GM18868 (cell line): ENCODE measurements at regions not wholly inside any gene's neighbourhood (a gene's known extent, or its start where the extent isn't known, plus 50 kb on each side); places are given as distances from the start of the nearest gene placed in this dataset.

Experiments
- ATAC-seq: cut with Tn5 transposase; IDR thresholded peaks from one replicate; pipeline ENCODE4 v1.9.1; 2021; ENCODE audit warnings: mild to moderate bottlenecking, moderate library complexity; ENCODE audit not compliant: unreplicated experiment

DNA sequence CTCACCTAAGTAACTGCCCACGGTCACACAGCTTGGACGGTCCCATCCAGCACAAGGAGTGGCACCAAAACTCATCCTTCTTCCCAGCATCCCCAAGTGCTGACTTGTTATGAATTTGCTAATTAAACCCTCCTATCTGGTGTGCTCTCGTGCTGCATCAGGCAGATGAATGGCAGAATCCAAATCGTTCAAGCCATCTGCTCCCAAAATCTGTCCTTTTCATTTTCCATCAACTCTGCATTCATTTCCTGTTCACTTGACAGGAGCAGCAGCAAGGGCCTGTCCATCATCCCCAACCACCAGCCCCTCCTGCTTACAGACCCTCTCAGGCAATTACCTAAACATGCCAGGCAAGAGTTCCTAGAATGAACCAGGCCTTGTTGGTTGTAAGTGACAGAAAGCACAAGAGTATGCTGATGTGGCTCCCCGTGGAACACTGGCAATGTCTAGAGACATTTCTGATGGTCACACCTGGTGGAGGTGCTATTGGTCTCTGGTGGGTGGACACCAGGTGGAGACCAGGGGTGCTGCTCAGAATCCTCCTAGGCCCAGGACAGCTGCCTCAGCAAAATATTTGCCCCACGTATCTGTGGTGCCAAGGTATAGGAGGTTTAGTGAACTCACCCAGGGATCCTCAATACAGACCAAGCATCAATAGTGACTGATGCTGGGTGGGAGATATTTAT lies 832.5 kb downstream of the TBC1D22A start:
- no peak for ATAC-seq

DNA sequence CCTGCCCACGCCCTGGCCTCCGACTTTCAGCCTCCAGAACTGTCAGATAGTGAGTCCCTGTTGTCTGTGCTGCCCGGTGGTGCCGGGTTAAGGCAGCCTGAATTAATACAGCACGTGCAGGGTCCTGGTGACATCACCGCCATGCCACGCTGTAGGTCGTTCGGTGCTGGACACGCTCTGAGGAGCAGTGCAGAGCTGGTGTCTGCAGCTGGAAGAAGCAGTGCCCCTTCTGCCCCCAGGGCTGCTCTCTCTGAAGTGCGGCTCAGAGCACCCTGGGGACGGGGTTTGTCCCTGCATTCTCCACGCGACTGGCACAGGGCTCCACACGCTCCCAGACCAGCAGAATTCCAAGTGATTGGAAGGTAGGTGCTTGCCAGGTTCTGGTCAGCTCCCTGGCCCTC lies 831.5 kb downstream of the TBC1D22A start:
- ATAC-seq: no peak

- ATAC-seq: no peak
Observed at GRCh38 chr22:47593291-47593690, 830.8 kb downstream of the TBC1D22A start.

DNA sequence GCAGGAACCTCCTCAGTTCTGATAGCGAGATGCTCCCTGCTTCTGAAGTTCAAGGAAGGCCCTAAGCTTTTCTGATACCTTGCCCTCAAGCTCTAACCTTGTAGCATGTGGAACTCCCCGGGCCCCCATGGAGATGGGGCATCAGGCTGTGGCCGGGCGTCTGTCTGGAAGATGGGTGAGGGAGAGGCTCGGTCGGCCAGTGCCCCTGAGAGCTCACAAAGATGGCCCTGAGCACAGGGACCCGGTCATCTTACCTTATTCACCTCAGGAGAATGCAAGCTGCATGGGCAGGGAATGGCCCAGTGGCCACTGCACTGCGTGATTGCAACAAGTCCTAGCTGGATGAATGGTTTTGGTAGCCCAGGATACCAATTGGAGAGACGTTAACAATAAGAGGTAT lies 830.3 kb downstream of the TBC1D22A start:
- no peak for ATAC-seq

GRCh38 chr22:47591709-47592108 lies 829.3 kb downstream of the TBC1D22A start:
- ATAC-seq: no peak

GRCh38 chr22:47591016-47591415 lies 828.6 kb downstream of the TBC1D22A start:
- ATAC-seq: no peak

- ATAC-seq: no peak
Observed at GRCh38 chr22:47589271-47590250, 827.1 kb downstream of the TBC1D22A start.

DNA sequence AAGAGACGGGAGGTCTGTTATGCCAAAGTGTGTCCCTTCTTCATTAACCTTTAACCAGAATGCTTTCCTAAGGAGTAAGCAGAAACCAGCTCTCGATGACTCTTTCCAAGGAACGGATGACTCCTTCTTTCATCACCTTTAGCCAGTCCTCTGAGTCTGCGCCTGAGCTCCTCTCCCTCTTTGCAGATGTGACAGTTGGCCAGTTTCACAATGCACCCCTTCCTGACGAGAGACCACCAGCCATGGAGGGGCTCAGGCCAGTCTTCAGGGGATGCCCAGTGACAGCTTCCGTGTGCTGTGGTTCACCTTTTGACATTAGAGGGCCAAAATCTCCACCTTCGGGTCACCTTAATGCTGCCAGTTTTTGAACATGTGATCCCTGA lies 826.1 kb downstream of the TBC1D22A start:
- no peak for ATAC-seq

DNA sequence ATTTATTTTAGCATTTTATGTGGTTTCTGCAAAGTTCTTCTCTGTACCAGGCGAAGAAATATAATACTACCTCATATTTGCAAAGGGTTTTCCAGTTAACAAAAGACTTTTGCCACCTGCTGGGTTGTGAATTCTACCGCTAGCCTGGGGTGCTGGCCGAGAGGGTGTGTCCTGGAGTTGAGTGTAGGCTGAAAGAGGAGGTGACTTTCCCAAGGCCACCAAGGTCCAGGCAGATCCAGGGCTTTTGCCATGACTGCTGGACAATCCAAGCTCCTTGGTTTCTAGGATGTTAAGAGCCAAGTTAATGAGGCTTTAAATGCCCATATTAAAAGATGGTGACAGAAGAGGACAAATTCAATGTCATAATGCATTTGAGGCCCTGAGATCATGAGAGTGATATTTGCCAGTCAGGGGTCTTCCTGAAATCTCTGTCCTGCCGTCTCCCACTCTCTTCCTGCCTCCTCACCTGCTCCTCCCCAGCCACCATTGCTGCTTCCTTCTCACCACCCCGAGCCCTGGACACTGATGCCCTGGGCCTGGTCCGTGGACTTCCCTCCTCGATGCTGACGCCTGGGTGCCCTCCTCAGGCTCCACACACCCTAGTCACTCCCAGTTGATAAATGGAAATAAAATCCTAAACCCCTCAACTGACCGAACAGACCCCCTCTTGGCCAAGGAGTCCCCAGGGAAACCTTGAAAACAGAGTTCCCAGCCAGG lies 825.6 kb downstream of the TBC1D22A start:
- ATAC-seq: no peak

DNA sequence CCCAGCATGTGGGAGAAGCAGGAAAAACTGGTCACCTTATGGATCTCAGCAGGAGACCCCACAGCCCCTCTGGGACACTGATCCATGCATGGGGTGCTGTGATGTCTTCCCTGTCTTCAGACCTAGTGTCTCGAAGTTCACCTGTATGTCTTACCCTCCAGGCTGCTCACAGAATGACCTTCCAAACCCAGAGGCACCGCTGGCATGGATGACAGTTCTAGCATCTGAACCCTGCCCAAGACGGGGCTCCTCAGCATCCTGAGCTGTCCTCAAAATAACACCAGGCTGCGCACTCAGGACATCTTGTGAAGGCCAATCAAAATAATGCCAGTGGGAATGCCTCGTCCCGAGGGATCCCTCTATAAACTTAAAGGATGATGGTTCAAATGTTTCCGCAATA lies 824.9 kb downstream of the TBC1D22A start:
- no peak for ATAC-seq

- ATAC-seq: no peak
Observed at GRCh38 chr22:47586946-47587345, 824.5 kb downstream of the TBC1D22A start.

- ATAC-seq: no peak
Observed at GRCh38 chr22:47586038-47586437, 823.6 kb downstream of the TBC1D22A start.

GRCh38 chr22:47583959-47584562 lies 821.6 kb downstream of the TBC1D22A start:
- no peak for ATAC-seq

- ATAC-seq: no peak
Observed at GRCh38 chr22:47582067-47582466, 819.6 kb downstream of the TBC1D22A start.

- no peak for ATAC-seq
Observed at GRCh38 chr22:47580121-47580520, 817.7 kb downstream of the TBC1D22A start.

DNA sequence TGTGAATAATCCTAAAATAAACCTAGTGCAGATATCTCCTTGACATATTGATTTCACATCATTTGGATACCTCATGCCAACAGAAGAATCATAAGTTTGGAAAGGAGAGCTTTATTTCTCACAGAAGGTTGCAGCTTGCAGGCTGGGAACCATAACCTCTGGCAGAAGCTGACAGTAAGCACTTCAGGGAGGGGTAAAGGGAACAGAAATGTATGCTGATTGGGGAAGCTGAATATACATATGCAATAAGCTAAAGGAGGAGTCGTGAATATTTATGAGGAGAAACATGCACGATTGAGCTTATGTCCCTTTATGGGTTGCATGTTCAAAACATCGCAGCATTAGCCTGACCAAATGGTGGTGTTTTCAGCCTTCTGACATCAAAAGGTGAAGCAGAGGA lies 814.5 kb downstream of the TBC1D22A start:
- ATAC-seq: no peak

DNA sequence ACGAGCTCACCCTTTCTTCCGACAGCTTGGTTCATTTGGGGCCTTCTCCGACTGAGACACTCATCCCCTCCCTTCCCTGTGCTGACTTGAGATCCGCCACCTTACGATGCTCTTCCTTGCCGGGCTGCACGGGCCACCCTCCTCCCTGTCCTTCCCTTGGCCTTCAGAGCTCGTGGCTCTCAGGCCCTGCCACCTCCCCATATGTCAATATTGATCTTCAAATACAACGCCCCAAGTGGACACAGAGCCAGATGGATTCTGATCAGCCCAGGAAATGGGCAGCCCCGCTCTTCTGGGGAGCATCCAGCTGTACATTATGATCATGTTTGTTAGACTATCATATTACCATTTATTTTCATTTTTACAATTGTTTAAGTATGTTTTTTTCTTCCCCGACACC lies 812.8 kb downstream of the TBC1D22A start:
- no peak for ATAC-seq

DNA sequence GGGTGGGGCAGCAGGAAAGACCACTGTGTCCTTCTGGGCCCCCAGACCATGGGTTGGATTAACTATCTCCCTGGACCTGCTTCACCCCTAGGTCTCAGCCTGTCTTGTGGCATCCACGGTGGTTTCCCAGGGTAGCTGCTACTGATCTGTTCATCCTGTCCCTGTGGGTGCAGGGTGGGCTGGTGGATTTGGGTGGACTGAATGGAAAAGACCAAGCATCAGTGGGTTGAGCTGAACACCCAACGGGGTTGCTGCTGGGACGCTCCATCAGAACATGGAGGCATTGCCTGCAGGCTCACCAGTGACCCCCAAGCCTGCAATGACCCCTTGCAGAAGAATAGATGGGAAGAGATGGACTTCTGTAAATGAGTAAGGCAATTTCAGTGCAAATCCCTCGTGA lies 812.1 kb downstream of the TBC1D22A start:
- ATAC-seq: no peak

GRCh38 chr22:47573141-47573540 lies 810.7 kb downstream of the TBC1D22A start:
- no peak for ATAC-seq

GRCh38 chr22:47572443-47572842 lies 810.0 kb downstream of the TBC1D22A start:
- no peak for ATAC-seq

DNA sequence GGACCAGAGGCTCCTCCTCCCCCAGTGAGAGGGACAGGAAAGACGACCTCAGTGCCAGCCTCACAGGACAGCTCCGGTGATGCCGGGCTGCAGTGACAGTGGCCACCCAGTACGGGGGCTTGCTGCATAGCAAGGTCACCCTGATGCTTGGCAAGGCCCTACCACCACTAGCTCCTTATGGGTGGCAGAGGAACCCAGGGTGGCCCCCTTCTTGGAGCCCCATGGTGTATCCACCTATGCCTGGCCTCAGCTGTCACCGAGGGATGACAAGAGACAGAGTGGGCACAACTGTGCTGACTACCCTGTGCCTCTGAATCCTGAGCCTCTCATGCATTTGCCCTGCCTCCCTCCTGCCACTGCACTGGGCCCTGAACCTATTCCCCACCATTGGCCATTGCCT lies 809.2 kb downstream of the TBC1D22A start:
- no peak for ATAC-seq
